Right lobe of liver (tissue), 4 donors: ENCODE measurements at regions not wholly inside any gene's neighbourhood (a gene's known extent, or its start where the extent isn't known, plus 50 kb on each side); places are given as distances from the start of the nearest gene placed in this dataset.

Source experiments
- CTCF ChIP-seq, 4 donors: fragments of 200-600 bp in 3 of 4; fragments of 450-650 bp in 1 of 4; IDR thresholded peaks; one replicate each; pipeline versions ENCODE4 v1.5.1 to v1.8.0; 2016 to 2022; ENCODE audit warnings: antibody characterized with exemption in 4 of 4, mild to moderate bottlenecking in 2 of 4
- POLR2A ChIP-seq: fragments of 450-650 bp; IDR thresholded peaks from one replicate; pipeline ENCODE4 v1.6.1; 2017; ENCODE audit warnings: antibody characterized with exemption, mild to moderate bottlenecking
- donor health status: DM: no; HTN: no; CAD: no.
- donor health status: DM: no; HTN: no; CAD: no.
- donor health status: DM: no; HTN: yes; CAD: no.

- TF ChIP-seq CTCF (IDR thresholded peaks at IDR 0.05) = no peak
- TF ChIP-seq POLR2A = no peak
Measured at GRCh38 chr12:67774983-67775587, 126.5 kb downstream of the DYRK2 start.
